HG03159 (cell line): ENCODE measurements at regions not wholly inside any gene's neighbourhood (a gene's known extent, or its start where the extent isn't known, plus 50 kb on each side); places are given as distances from the start of the nearest gene placed in this dataset.
"Not testable (repeated sequence)": the region's sequence is repeated elsewhere in the genome, so short reads cannot be mapped to it uniquely, and the experiment has no call there.

Source experiments
- ATAC-seq: cut with Tn5 transposase; IDR thresholded peaks from one replicate; pipeline ENCODE4 v1.9.1; 2021; ENCODE audit warnings: mild to moderate bottlenecking, moderate library complexity; ENCODE audit not compliant: unreplicated experiment

DNA sequence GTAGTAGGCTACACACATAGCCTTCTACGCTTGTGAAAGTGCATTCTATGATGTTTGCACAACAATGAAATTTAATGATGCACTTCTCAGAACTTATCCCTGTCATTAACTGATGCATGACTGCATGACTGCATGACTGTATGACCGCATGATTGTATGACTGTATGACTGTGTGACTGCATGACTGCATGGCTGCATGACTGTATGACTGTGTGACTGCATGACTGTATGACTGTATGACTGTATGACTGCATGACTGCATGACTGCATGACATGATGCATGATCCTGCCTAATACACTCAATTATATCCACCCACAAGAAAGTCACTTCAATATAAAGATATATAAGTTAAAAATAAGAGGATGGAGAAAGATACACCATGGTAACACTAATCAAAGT is 365.4 kb upstream of the FSIP2 start:
- no peak for ATAC-seq

DNA sequence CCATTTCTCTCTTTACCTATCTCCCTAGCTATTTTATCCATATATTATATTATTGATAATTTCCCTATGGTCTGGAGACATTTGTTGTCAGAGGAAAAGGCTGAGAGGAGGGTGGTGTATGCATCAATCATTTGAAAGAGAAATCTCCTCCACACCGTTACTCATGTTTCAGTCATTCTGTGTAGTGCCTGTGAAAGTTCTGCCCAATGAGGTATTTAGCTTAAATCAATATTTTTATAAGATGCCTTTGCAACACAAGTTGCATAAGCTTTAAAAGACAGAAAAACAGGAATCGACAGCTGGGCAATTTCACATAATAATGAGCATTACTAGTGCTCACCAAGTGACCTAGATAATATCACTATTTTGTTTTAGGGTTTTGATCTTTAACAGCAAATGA is 363.7 kb upstream of the FSIP2 start:
- ATAC-seq, result no peak

DNA sequence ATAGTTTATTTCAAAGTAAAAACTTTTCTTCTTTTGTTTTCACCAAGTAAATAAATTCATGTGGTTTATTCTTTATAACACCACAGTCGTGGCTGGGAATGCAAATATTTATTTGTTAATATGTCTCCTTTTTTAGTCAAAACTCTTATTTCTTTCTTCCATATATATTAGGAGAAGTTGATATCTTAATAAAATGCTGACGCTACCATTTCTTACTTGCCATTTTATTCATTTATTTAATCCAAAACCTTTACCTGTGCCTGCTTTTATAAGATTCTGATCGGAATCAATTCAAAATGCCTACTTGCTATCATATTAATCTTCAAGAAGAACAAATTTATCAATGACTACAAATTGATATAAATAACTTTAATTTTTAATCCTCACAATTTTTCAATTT is 362.9 kb upstream of the FSIP2 start:
- no peak for ATAC-seq

DNA sequence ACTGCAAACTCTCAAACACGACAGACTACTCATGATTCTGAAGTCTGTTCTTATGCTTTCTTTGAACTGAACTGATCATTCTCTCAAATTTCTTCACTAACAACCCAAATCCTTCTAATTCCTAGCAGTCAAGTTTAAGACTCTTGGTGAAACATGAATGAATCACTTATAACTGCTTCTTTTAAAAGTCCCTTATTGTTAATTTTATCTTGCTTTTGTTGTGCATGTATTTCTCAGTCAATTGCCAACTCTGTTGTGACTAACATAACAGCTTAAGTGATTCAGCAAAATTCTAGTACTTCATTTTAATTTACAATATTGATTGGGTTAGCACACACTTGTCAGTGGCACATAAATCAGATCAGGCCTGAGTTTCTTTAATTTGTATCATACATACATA is 357.0 kb upstream of the FSIP2 start:
- ATAC-seq, result no peak

DNA sequence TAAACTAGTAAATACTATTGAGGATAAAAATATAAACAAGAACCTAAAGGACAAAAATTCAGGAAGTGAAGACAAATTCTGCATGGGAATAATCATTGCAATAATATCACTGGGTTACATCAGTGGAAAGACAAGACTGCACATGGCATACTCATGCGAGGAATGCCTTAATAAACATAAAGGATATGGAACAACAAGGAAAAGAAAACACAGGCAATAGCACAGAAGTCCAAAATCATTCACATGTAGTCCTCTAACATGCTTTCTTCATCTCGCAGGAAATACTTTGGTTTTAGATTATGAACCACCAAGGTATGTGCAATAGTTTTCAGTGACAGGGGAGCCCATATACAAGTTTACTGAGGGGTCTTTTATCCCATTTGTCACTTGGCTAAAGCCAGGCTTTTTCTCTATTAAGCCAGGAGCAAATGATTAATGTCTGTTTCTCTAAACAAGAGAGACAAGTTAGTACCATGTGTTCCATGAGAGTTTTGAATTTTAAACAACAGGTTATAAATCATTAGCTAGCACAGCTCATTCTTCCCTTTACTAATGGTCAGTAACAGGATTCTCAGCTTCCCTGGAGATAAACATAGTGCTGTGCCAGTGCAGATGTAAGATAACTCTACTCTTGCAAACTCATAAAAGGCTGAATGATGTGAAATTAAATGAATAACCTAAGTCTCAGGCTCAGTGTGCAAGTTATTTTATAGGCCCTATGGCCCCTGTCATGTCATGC is 353.6 kb upstream of the FSIP2 start:
- no peak for ATAC-seq

DNA sequence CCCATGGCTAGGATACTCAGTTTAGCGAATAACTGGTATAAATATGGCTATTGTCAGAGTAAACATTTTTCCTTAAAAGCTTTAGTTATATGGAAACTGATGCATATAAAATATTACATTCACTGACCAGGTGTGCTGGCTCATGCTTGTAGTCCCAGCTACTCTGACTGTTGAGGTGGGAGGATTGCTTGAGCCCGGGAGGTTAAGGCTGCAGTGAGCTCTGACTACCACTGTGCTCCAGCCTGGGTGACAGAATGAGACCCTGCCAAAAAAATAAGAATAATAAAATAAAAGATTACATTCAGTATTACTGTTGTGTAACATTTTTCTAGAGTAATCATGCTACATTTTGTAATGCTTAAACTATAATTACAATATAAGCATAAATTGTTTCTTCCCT is 350.4 kb upstream of the FSIP2 start:
- no peak for ATAC-seq

DNA sequence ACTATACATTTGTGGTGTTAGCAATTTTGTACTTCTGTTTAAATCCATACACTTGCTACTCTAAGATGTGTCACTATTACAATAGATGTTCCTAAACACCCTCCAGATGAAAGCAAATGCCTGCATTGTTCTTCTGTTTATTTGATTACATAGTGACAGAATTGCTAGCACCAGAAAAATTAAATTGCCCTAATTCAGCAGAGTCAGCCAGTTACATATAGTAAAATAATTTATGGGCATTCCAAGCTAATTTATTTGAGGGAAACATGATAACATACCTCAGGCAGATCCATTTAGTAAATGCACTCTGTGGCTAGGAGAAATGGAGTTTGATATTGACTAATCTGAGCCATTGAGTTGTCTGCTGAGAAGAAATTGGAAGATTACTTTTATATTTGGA is 347.1 kb upstream of the FSIP2 start:
- no peak for ATAC-seq

DNA sequence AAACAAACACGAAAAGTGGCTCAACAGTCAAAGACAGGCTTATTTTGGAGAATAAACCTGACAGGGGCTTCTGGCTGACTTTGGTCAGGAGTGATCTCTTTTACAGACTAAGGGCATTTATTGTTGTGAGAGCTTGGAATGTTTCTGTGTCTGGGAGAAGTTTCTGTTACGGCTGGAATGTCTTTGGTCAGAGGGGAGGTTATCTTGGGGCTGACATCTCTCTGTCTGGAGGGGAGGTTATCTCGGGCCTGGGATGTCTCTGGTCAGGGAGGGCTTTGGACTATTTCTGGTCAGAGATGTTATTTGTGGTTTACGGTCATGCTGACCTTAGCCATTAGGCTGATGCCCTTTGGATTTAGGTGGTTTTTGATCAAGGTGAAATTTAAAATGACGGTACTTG is 345.5 kb upstream of the FSIP2 start:
- no peak for ATAC-seq

DNA sequence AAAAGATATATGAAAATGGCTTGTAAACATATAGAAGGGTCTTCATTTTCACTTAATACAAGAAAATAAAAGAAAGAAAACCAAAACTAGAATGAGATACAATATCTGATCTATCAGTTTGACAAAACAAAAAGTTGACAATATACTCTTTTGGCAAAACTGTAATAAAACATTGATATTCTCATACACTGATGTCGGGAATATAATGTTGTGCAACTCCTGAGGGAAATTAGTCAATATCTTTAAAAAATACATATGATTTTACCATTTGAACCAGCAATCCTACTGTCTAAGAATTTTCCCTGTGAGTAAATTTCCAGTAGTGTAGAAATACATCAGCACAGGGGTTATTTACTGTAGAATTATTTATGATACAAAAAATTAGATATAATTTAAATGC is 336.1 kb upstream of the FSIP2 start:
- ATAC-seq, result no peak

DNA sequence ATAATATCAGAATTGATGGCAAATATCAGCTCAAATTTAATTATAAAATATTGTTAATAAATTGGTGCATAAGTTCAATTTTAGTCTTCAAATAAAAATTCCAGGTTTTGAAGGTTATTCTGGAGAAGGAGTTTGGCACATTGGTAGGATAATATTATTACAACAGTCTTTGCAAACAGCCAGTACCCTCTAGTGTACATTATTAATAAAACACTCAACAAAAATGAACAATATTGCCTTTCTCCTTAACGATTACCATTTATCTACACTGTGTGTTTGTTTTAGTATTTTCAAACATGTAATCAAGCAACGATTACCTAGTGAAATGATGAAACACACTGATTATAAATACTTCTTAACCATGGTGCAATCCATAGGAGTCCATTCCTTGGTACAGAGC is 334.0 kb upstream of the FSIP2 start:
- no peak for ATAC-seq

DNA sequence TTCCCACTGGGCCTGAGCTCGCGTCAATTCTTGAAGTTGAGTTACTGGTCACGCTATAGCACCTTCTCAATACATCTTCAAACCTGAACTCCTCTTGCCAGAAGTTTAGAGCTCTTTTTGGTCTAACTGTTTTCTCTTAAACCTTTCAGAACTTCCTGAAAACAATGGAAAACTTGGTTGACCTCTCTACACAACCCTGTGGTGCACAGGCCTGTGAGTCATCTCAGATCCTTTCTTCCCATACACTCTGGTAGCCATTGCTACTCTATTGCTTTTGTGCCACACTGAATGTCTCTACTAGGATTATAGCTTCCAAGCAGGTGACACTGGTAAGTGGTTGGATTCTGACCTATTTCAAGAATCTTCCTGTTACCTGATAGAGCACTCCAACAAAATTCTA is 321.5 kb upstream of the FSIP2 start:
- ATAC-seq, result no peak

DNA sequence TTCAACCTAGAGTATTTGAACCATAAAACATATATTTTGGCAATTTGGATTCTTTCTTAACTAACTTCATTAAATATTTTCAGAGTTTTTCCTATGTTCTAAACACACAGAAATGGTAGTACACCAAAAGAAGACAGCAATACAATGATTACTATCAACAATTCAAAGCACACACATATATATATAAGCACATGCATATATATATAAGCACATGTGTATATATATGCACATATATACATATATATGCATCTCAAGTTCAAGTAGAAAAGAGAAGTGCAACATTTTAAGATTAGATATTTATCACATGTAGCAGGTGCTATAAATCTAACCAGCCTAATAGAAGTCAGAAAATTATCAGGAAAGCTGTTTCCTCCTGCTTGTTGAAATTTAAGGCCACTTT is 320.9 kb upstream of the FSIP2 start:
- no peak for ATAC-seq

DNA sequence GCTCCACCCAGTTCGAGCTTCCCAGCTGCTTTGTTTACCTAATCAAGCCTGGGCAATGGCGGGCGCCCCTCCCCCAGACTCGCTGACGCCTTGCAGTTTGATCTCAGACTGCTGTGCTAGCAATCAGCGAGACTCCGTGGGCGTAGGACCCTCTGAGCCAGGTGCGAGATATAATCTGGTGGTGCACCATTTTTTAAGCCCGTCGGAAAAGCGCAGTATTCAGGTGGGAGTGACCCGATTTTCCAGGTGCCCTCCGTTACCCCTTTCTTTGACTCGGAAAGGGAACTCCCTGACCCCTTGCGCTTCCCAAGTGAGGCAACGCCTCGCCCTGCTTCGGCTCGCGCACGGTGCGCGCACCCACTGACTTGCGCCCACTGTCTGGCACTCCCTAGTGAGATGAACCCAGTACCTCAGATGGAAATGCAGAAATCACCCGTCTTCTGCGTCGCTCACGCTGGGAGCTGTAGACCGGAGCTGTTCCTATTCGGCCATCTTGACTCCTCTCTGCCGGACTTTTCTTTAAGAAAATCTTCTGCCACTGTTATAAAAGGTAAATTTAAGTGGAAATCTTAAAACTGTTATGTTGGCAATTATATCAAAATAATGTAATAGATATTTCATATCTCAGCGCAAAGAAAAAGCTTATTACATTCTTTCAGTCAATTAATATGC is 313.5 kb upstream of the FSIP2 start:
- not testable (repeated sequence) for ATAC-seq

DNA sequence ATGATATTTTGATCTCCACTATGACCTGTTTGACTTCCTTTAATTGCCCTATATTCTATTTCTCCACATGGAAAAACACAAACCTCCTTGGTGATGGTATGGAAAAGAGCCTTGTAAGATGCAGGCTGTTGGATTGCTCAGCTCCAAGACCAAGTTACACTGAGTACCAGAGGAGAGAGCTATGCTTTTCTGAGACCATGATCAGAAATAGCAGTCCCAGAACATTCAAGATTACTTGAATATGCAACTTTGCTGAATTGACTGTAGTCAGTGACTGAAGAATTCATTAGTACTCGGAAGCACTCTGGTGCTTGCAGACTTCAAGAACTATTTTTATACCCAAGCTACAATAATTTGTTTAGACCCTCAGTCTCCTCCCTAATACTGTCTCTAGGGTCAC is 310.6 kb upstream of the FSIP2 start:
- ATAC-seq, result no peak

DNA sequence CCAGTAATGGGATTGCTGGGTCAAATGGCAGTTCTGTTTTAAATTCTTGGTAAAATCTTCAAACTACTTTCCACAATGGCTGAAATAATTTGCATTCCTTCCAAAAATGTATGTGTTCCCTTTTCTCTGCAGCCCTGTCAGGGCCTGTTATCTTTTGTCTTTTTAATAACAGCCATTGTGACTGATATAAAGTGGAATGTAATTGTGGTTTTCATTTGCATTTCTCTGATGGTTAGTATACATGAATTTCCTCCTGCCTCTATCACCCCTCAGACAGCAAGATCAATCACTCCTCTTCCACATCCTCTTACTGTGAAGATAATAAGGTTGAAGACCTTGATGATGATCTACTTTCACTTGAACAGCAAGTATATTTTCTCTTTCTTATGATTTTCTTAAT is 304.8 kb upstream of the FSIP2 start:
- ATAC-seq, result no peak

DNA sequence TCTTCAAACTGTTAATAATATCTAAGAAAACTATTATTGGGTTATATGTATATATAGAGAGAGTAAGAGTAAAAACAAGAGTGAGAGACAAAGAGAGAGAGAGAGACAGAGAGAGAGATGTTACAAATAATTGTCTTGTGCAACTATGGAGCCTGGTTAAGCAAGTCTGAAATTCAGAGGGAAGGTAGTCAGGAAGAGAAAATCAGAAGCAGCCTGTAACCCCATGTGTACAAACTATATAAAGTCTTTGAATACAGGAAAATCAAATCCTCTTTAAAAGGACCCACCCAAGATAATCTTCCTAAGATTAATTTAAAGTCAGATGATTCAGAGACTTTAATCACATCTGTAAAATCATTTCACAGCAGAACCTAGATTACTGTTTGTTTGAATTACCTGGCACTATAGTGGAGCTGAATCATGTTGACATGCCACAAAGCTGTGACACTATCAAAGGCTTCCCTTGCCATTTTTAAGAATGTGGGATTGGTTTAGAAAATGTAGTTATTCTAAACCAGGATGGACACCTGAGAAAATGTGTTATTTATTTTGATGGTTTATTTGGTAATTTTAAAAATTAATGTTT is 301.7 kb upstream of the FSIP2 start:
- ATAC-seq, result no peak

DNA sequence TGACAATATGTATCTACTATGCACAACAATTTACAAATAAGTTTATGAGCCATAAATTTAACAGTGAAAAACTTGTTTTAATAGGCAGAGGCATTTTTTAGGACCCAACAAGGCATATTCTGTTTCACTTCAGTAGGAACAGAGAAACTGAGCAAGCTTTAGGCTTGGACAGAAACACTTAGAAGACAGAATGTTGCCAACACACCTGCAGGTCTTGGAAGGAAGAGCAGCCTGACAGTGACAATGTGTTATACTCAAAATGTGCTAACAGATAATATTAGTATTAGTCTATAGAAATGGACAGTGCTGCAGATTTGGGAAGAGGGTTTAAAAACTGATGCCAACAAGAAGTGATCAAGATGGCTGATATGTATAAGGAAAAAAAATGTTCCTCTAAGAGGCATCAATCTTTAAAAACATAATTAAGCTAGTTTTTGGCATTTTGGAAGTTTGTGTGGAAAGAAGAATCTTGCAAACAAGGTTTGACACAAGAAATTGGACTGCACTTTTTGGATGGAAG is 297.1 kb upstream of the FSIP2 start:
- ATAC-seq, result no peak

DNA sequence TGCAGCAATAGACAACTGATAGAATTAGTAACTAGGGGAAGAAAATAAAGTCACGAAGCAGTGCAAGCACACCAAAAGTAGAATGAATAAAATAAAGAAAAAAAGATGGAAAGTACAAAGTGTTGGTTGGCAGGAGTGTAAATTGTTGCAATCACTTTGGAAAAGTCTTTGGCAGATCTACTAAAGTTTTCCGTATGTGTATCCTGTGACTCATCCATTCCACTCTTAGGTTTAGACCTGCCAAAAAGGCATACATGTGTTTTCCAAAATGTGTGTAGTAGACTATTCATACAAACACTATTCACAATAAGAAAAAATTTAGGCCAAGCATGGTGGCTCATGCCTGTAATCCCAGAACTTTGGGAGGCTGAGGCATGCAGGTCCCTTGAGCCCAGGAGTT is 282.1 kb upstream of the FSIP2 start:
- no peak for ATAC-seq

DNA sequence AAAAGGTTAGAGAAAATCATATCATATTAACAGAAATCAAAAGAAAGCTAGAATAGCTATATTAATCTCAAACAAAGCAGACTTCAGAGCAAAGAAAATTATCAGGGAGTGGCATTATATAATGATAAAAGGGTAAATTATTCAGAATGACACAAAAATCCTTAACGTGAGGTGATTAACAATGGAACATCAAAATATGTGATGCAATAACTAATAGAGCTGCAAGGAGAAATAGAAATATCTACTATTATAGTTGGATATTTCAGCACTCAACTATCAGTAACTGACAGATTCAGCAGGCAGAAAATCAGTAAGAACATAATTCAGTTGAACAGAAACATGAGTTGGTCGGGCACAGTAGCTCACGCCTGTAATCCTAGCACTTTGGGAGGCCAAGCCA is 275.1 kb upstream of the FSIP2 start:
- no peak for ATAC-seq

DNA sequence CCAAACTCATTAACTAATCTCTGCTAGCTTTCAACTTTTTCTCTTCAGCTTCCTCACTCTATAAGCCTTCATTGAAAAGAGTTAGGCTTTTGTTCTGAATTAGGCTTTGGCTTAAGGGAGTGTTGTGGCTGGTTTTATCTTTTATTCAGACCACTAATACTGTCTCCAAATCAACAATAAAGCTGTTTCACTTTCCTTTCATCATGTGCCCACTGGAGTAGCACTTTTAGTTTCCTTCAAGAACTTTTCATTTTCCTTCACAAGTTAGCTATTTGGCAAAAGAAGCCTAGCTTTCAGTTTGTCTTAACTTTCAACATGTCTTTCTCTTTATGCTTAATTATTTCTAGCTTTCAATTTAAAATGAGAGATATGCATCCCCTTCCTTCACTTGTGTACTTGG is 271.7 kb upstream of the FSIP2 start:
- ATAC-seq, result no peak

DNA sequence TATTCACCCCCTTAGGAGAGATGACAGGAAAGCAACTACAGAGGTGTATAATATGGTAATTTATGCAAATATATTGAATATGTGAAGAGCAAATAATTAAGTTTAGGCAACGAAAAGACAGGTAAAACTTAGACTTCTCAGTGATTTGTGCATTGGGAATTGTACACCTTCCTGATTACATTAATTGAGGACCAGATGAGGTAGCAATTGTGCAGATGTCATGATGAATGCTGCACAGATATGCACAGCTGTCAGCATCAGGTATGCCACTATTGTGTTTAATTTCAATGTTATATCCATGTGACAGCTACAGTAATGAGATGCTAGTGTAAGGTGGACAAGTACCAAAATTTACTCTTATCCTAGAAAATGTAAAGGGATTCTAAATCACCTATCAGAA is 267.2 kb upstream of the FSIP2 start:
- ATAC-seq, result no peak

DNA sequence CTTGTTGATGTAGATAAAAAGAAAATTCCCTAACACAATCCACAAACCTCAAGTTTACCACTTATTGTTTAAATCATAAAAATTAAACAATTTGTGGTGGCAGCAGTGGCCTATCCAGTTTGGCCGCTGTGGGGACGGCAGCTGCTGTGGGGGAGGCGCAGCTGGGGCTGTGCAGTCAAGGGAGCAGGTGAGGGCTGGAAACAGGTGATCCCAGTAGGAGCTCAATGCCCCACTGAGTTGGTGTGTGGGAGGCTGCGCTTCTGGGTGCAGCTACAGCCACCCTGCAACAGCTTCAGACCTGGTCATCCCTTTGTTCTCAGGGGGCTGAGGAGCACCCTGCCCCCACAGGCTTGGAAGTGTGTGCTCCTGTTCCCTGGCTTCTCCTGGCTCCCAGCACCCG is 266.0 kb upstream of the FSIP2 start:
- ATAC-seq, result no peak
